NCI-H2107 (cell line): ENCODE measurements at regions not wholly inside any gene's neighbourhood (a gene's known extent, or its start where the extent isn't known, plus 50 kb on each side); places are given as distances from the start of the nearest gene placed in this dataset.

Experiments used
- DNase-seq: peaks from one replicate; lab custom pipeline; 2025; lab: John Stamatoyannopoulos, UW

GRCh38 chr2:66960161-66960560, 437.0 kb upstream of the ETAA1 start:
- no peak for DNase-seq

- DNase-seq: no peak
Measured at GRCh38 chr2:66962716-66963115, 434.4 kb upstream of the ETAA1 start.

GRCh38 chr2:66966631-66967030, 430.5 kb upstream of the ETAA1 start:
- DNase-seq: no peak

- no peak for DNase-seq
Measured at GRCh38 chr2:66968946-66969345, 428.2 kb upstream of the ETAA1 start.

- DNase-seq: no peak
Measured at GRCh38 chr2:66981074-66981473, 416.1 kb upstream of the ETAA1 start.

- no peak for DNase-seq
Measured at GRCh38 chr2:66982766-66983165, 414.4 kb upstream of the ETAA1 start.

- DNase-seq: no peak
Measured at GRCh38 chr2:66984864-66985263, 412.3 kb upstream of the ETAA1 start.

- DNase-seq: no peak
Measured at GRCh38 chr2:66985906-66986305, 411.2 kb upstream of the ETAA1 start.

GRCh38 chr2:66987733-66988132, 409.4 kb upstream of the ETAA1 start:
- no peak for DNase-seq

- DNase-seq: no peak
Measured at GRCh38 chr2:66994654-66995053, 402.5 kb upstream of the ETAA1 start.

- no peak for DNase-seq
Measured at GRCh38 chr2:66995636-66996035, 401.5 kb upstream of the ETAA1 start.

GRCh38 chr2:67002618-67003371, 394.3 kb upstream of the ETAA1 start:
- no peak for DNase-seq

- DNase-seq: no peak
Measured at GRCh38 chr2:67006373-67006960, 390.7 kb upstream of the ETAA1 start.

GRCh38 chr2:67008155-67008554, 389.0 kb upstream of the ETAA1 start:
- DNase-seq: no peak

- DNase-seq: no peak
Measured at GRCh38 chr2:67012165-67012564, 385.0 kb upstream of the ETAA1 start.

GRCh38 chr2:67013821-67014220, 383.3 kb upstream of the ETAA1 start:
- DNase-seq: no peak

GRCh38 chr2:67015681-67016080, 381.5 kb upstream of the ETAA1 start:
- DNase-seq: no peak

- no peak for DNase-seq
Measured at GRCh38 chr2:67018301-67018700, 378.8 kb upstream of the ETAA1 start.

- DNase-seq: no peak
Measured at GRCh38 chr2:67032076-67032475, 365.1 kb upstream of the ETAA1 start.

- no peak for DNase-seq
Measured at GRCh38 chr2:67036444-67036843, 360.7 kb upstream of the ETAA1 start.

GRCh38 chr2:67037655-67038054, 359.5 kb upstream of the ETAA1 start:
- DNase-seq: peak; percentile 36

GRCh38 chr2:67038195-67038594, 358.9 kb upstream of the ETAA1 start:
- no peak for DNase-seq

- DNase-seq: no peak
Measured at GRCh38 chr2:67039058-67039457, 358.1 kb upstream of the ETAA1 start.

- no peak for DNase-seq
Measured at GRCh38 chr2:67039517-67040103, 357.5 kb upstream of the ETAA1 start.
